Neural cell (in vitro differentiated cells): ENCODE measurements at regions not wholly inside any gene's neighbourhood (a gene's known extent, or its start where the extent isn't known, plus 50 kb on each side); places are given as distances from the start of the nearest gene placed in this dataset.

ENCODE experiments used
- H2AFZ ChIP-seq: fragments of 200-600, 300-800 bp; sonication (generic), shearing (Covaris generic); 2 replicates; pipeline ENCODE4 v1.6.0; 2014; ENCODE audit warnings: low read depth, mild to moderate bottlenecking, antibody characterized with exemption, low read length, moderate library complexity
- H3F3A ChIP-seq: fragments of 200-600 bp; shearing (Covaris generic); 2 replicates; pipeline ENCODE4 v1.6.1; 2016; ENCODE audit warnings: mild to moderate bottlenecking, moderate library complexity, mixed read lengths, antibody characterized with exemption, low read length; ENCODE audit not compliant: insufficient read depth, poor library complexity, severe bottlenecking
- H3K27ac ChIP-seq: fragments of 200-600, 300-800 bp; sonication (generic), shearing (Covaris generic); 2 replicates; pipeline ENCODE4 v1.5.1; 2014; ENCODE audit warnings: mild to moderate bottlenecking, low read length, moderate library complexity
- H3K27me3 ChIP-seq: fragments of 300-800, 200-600 bp; sonication (generic), shearing (Covaris generic); 2 replicates; pipeline ENCODE4 v1.6.0; 2014; ENCODE audit warnings: mild to moderate bottlenecking, low read depth, low read length, moderate library complexity; ENCODE audit not compliant: insufficient read depth
- H3K36me3 ChIP-seq: fragments of 300-800, 200-600 bp; sonication (generic), shearing (Covaris generic); 2 replicates; pipeline ENCODE4 v1.5.1; 2014; ENCODE audit warnings: mild to moderate bottlenecking, antibody characterized with exemption, low read length, moderate library complexity; ENCODE audit not compliant: insufficient read depth
- H3K4me2 ChIP-seq: fragments of 300-800, 200-600 bp; sonication (generic), shearing (Covaris generic); 2 replicates; pipeline ENCODE4 v1.6.0; 2014; ENCODE audit warnings: mild to moderate bottlenecking, low read length
- H3K4me3 ChIP-seq: fragments of 300-800, 200-600 bp; sonication (generic), shearing (Covaris generic); 2 replicates; pipeline ENCODE4 v1.5.1; 2014; ENCODE audit warnings: mild to moderate bottlenecking, low read length, moderate library complexity
- H3K79me2 ChIP-seq: fragments of 200-600 bp; shearing (Covaris generic); replicated peaks from 2 replicates; pipeline ENCODE4 v1.6.0; 2014; ENCODE audit warnings: mild to moderate bottlenecking, low read length, moderate library complexity; ENCODE audit not compliant: insufficient read depth
- H3K9ac ChIP-seq: fragments of 300-800, 200-600 bp; sonication (generic), shearing (Covaris generic); 2 replicates; pipeline ENCODE4 v1.6.1; 2016; ENCODE audit warnings: mild to moderate bottlenecking, low read length, mixed read lengths
- H3K9me2 ChIP-seq: fragments of 200-600 bp; shearing (Covaris generic); 2 replicates; pipeline ENCODE4 v1.6.1; 2016; ENCODE audit warnings: mild to moderate bottlenecking, low read length, mixed read lengths; ENCODE audit not compliant: insufficient read depth
- H3K9me3 ChIP-seq: fragments of 200-600, 300-800 bp; sonication (generic), shearing (Covaris generic); 2 replicates; pipeline ENCODE4 v1.6.1; 2016; ENCODE audit warnings: mild to moderate bottlenecking, mixed run types, low read length, moderate library complexity, mixed read lengths
- H4K20me1 ChIP-seq: fragments of 200-600 bp; shearing (Covaris generic); 2 replicates; pipeline ENCODE4 v1.6.1; 2016; ENCODE audit warnings: mild to moderate bottlenecking, mixed run types; ENCODE audit not compliant: insufficient read depth
- CTCF ChIP-seq: fragments of 450-650 bp; IDR thresholded peaks from 2 replicates; pipeline ENCODE4 v1.5.1; 2014; ENCODE audit warnings: antibody characterized with exemption, mild to moderate bottlenecking, moderate library complexity; ENCODE audit not compliant: poor library complexity, severe bottlenecking
- EP300 ChIP-seq: fragments of 450-650 bp; conservative IDR thresholded peaks from 2 replicates; pipeline ENCODE4 v1.6.1; 2014; ENCODE audit warnings: antibody characterized with exemption, mild to moderate bottlenecking, moderate library complexity; ENCODE audit not compliant: poor library complexity, severe bottlenecking
- EZH2 ChIP-seq: fragments of 200-600, 300-800 bp; shearing (Covaris generic), sonication (generic); IDR thresholded peaks from 2 replicates; pipeline ENCODE4 v1.6.1; 2014; ENCODE audit warnings: antibody characterized with exemption, low read length, borderline replicate concordance, mild to moderate bottlenecking; ENCODE audit not compliant: insufficient read depth, poor library complexity, severe bottlenecking
- MXI1 ChIP-seq: fragments of 450-650 bp; conservative IDR thresholded peaks from 2 replicates; pipeline ENCODE4 v1.6.1; 2014; ENCODE audit warnings: antibody characterized with exemption, mild to moderate bottlenecking; ENCODE audit not compliant: poor library complexity, severe bottlenecking
- POLR2AphosphoS5 ChIP-seq: IDR thresholded peaks from 2 replicates; pipeline ENCODE4 v1.6.1; 2012
- RAD21 ChIP-seq: fragments of 450-650 bp; conservative IDR thresholded peaks from 2 replicates; pipeline ENCODE4 v1.6.1; 2014; ENCODE audit warnings: antibody characterized with exemption, mild to moderate bottlenecking, moderate library complexity
- REST ChIP-seq: IDR thresholded peaks from 2 replicates; pipeline ENCODE4 v1.6.1; 2012; ENCODE audit warnings: borderline replicate concordance
- SMC3 ChIP-seq: fragments of 450-650 bp; conservative IDR thresholded peaks from 2 replicates; pipeline ENCODE4 v1.6.1; 2014; ENCODE audit warnings: antibody characterized with exemption, mild to moderate bottlenecking, moderate library complexity; ENCODE audit not compliant: poor library complexity
- TAF1 ChIP-seq: IDR thresholded peaks from 2 replicates; pipeline ENCODE4 v1.6.1; 2012; ENCODE audit warnings: low read depth

GRCh38 chr4:184293552-184293951, 75.9 kb upstream of the ENPP6 start:
- H3K27me3 ChIP-seq = no peaks in the 10 kb centered on the region
- TF ChIP-seq EZH2 (no peak), EP300 (peak; percentile 51)
- H3K79me2 ChIP-seq = no peaks in the 10 kb centered on the region
- H3K4me3 ChIP-seq = no peak overlapping the region
- peak overlapping the region; percentile 24 for H3K27ac ChIP-seq
- no peaks in the 10 kb centered on the region for H3K36me3 ChIP-seq
- H3F3A ChIP-seq = no peaks in the 10 kb centered on the region
- no peaks in the 10 kb centered on the region for H4K20me1 ChIP-seq
- H3K9me3 ChIP-seq = no peaks in the 10 kb centered on the region
- no peak overlapping the region for H2AFZ ChIP-seq
- H3K9me2 ChIP-seq = no peaks in the 10 kb centered on the region
- no peak overlapping the region for H3K4me2 ChIP-seq
- no peak overlapping the region for H3K9ac ChIP-seq

GRCh38 chr4:184292877-184293276, 75.2 kb upstream of the ENPP6 start:
- Histone ChIP-seq H4K20me1 (no peaks in the 10 kb centered on the region), H3K27me3 (no peaks in the 10 kb centered on the region), H3K4me3 (no peak overlapping the region), H3K36me3 (no peaks in the 10 kb centered on the region), H3K27ac (no peak overlapping the region), H3K9me2 (no peaks in the 10 kb centered on the region), H3F3A (no peaks in the 10 kb centered on the region), H3K4me2 (no peak overlapping the region), H3K9me3 (no peaks in the 10 kb centered on the region), H3K9ac (no peak overlapping the region), H2AFZ (no peak overlapping the region), H3K79me2 (no peaks in the 10 kb centered on the region)
- TF ChIP-seq POLR2AphosphoS5 (no peak), CTCF (no peak), EZH2 (no peak), RAD21 (no peak), SMC3 (no peak), EP300 (no peak), TAF1 (no peak), MXI1 (no peak), REST (no peak)

- Histone ChIP-seq H4K20me1 (no peaks in the 10 kb centered on the region), H3K4me3 (no peak overlapping the region), H3F3A (no peaks in the 10 kb centered on the region), H3K27me3 (no peaks in the 10 kb centered on the region), H3K9ac (no peak overlapping the region), H3K9me2 (no peaks in the 10 kb centered on the region), H3K4me2 (no peak overlapping the region), H2AFZ (no peak overlapping the region), H3K36me3 (no peaks in the 10 kb centered on the region), H3K79me2 (no peaks in the 10 kb centered on the region), H3K9me3 (no peaks in the 10 kb centered on the region), H3K27ac (no peak overlapping the region)
- TF ChIP-seq SMC3 (no peak), TAF1 (no peak), EP300 (no peak), RAD21 (no peak), EZH2 (no peak), REST (no peak), CTCF (no peak), POLR2AphosphoS5 (no peak), MXI1 (no peak)
These were observed 74.8 kb upstream of the ENPP6 start for GRCh38 chr4:184292465-184292867.
